Effector memory CD8-positive, alpha-beta T cell (primary cell): ENCODE measurements at regions not wholly inside any gene's neighbourhood (a gene's known extent, or its start where the extent isn't known, plus 50 kb on each side); places are given as distances from the start of the nearest gene placed in this dataset.

Source experiments
- ATAC-seq: fragments of 150-1000 bp; cut with Tn5 transposase; replicated peaks from 2 replicates; pipeline ENCODE4 v1.10.0; 2021; ENCODE audit warnings: mild to moderate bottlenecking, moderate library complexity
- DNase-seq, 3 experiments: peaks; one replicate each; pipeline ENCODE4 v3.0.0; 2021
- H3K27ac Mint-ChIP-seq, 2 donors: one replicate each; pipeline ENCODE4 v1.8.0; 2022; ENCODE audit warnings: mild to moderate bottlenecking in 2 of 2, mixed read lengths in 2 of 2, moderate library complexity in 2 of 2
- H3K27me3 Mint-ChIP-seq, 2 donors: one replicate each; pipeline ENCODE4 v1.8.0; 2022; ENCODE audit warnings: mixed read lengths in 2 of 2
- H3K36me3 Mint-ChIP-seq: one replicate; pipeline ENCODE4 v1.8.0; 2022; ENCODE audit warnings: mild to moderate bottlenecking, moderate library complexity, mixed read lengths; ENCODE audit not compliant: insufficient read depth
- H3K4me1 Mint-ChIP-seq, 2 donors: one replicate each; pipeline ENCODE4 v1.8.0; 2022; ENCODE audit warnings: low read depth in 2 of 2, mixed read lengths in 2 of 2
- H3K4me3 Mint-ChIP-seq, 2 donors: one replicate each; pipeline ENCODE4 v1.8.0; 2022; ENCODE audit warnings: mild to moderate bottlenecking in 2 of 2, mixed read lengths in 2 of 2, moderate library complexity in 2 of 2
- H3K9me3 Mint-ChIP-seq, 2 donors: one replicate each; pipeline ENCODE4 v1.8.0; 2022; ENCODE audit warnings: mixed read lengths in 2 of 2

GRCh38 chr2:65688141-65688886 lies 255.9 kb upstream of the SPRED2 start:
- Mint-ChIP-seq H3K4me3 (no peak overlapping the region), H3K4me1 (no peaks in the 10 kb centered on the region), H3K9me3 (no peaks in the 10 kb centered on the region), H3K36me3 (no peaks in the 10 kb centered on the region), H3K27me3 (peaks cover 26 to 46% of the 10 kb centered on the region in 2 donors), H3K27ac (no peak overlapping the region)
- no peak for DNase-seq
- no peak for ATAC-seq

DNA sequence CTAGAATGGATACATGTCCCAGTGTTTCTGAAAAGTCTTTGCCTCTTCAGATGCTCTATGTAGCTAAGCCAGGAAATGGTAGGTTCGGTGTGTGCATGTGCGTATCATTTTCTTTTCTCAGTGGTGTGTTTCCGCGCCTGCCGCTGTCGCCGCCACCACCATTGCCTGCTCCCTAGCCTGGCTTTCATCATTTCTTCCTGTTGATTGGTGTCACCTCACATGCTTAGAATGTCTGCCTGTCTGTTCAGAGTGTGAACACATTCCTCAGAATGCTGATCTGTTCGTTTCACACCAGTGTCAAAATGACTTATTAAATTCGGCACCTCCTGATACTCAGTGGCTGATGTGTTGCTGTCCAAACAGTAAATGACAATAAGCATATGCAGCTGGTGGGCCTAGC lies 255.2 kb upstream of the SPRED2 start:
- H3K9me3 Mint-ChIP-seq: no peaks in the 10 kb centered on the region
- no peak overlapping the region for H3K4me3 Mint-ChIP-seq
- no peaks in the 10 kb centered on the region for H3K36me3 Mint-ChIP-seq
- ATAC-seq (no peak), DNase-seq (no peak)
- no peak overlapping the region for H3K27ac Mint-ChIP-seq
- no peaks in the 10 kb centered on the region for H3K4me1 Mint-ChIP-seq
- H3K27me3 Mint-ChIP-seq: peaks cover 21 to 39% of the 10 kb centered on the region in 2 donors

- no peaks in the 10 kb centered on the region for H3K9me3 Mint-ChIP-seq
- no peaks in the 10 kb centered on the region for H3K36me3 Mint-ChIP-seq
- no peak overlapping the region for H3K27ac Mint-ChIP-seq
- no peaks in the 10 kb centered on the region for H3K4me1 Mint-ChIP-seq
- ATAC-seq (no peak), DNase-seq (no peak)
- H3K4me3 Mint-ChIP-seq: no peak overlapping the region
- H3K27me3 Mint-ChIP-seq: peaks cover 17 to 39% of the 10 kb centered on the region in 2 donors
These were observed 254.6 kb upstream of the SPRED2 start for GRCh38 chr2:65686928-65687521.

GRCh38 chr2:65681503-65681902 lies 249.1 kb upstream of the SPRED2 start:
- no peak for DNase-seq
- no peaks in the 10 kb centered on the region for H3K36me3 Mint-ChIP-seq
- no peak for ATAC-seq
- H3K9me3 Mint-ChIP-seq: no peaks in the 10 kb centered on the region
- no peak overlapping the region for H3K4me3 Mint-ChIP-seq
- peaks cover 27 to 28% of the 10 kb centered on the region in 2 donors for H3K27me3 Mint-ChIP-seq
- H3K27ac Mint-ChIP-seq: no peak overlapping the region
- no peaks in the 10 kb centered on the region for H3K4me1 Mint-ChIP-seq

DNA sequence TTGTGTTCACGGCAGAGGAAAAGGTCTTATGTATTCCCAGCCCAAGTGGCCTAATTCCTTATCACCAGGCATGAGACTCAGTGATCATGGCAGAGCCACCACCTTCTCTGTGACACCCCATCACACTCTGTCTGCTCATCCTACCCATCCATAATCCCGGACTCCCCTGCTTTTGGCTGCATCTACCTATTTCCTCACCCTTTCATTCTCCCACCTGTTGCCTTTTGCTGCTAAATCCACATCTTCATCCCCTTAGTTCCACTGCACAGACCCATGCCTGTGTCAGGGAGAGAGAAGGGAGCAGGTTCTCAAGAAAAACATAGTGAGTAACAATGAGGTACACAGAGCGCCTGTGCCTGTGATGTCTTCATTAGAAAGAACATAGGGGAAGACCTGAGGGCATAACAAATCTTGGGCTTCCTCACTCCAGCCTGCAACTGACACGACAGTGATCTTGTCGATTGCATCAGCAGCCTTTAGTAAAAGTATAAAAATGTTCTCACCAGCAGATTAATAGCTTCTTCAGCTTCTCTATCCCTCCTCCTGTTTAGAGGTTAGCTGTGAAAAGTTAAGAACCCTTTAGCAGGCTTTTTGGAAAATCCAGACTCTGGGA lies 246.5 kb upstream of the SPRED2 start:
- Mint-ChIP-seq H3K4me3 (no peak overlapping the region), H3K27me3 (peaks cover 43 to 45% of the 10 kb centered on the region in 2 donors), H3K9me3 (peaks cover 0 to 4% of the 10 kb centered on the region in 2 donors), H3K4me1 (no peaks in the 10 kb centered on the region), H3K27ac (no peak overlapping the region), H3K36me3 (no peaks in the 10 kb centered on the region)
- ATAC-seq: no peak
- DNase-seq: no peak

DNA sequence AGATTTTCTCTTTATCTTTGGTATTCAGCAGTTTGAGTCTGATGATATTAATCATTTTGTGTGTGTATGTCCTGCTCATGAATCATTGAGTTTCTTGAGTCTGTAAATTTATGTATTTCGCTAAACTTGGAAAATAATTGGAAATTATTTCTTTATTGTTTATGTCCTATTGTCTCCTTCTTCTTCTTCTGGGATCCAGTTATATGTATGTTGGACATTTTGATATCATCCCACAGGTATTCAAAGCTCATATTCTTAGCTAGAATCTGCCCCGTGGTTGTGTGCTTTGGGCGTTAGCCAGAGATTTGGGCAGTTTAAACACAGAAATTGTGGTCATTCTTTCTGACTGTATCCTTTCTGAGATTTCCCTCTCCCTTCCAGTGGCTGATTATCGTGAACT lies 243.0 kb upstream of the SPRED2 start:
- Mint-ChIP-seq H3K4me1 (no peaks in the 10 kb centered on the region), H3K27ac (no peak overlapping the region), H3K4me3 (no peak overlapping the region), H3K9me3 (peaks cover 0 to 4% of the 10 kb centered on the region in 2 donors), H3K27me3 (peaks cover 32 to 41% of the 10 kb centered on the region in 2 donors), H3K36me3 (no peaks in the 10 kb centered on the region)
- ATAC-seq: no peak
- no peak for DNase-seq

GRCh38 chr2:65671670-65672242 lies 239.4 kb upstream of the SPRED2 start:
- no peak overlapping the region for H3K27ac Mint-ChIP-seq
- H3K27me3 Mint-ChIP-seq: peaks cover 15 to 24% of the 10 kb centered on the region in 2 donors
- no peak for ATAC-seq
- H3K9me3 Mint-ChIP-seq: peaks cover 6 to 11% of the 10 kb centered on the region in 2 donors
- H3K36me3 Mint-ChIP-seq: no peaks in the 10 kb centered on the region
- DNase-seq: no peak
- no peaks in the 10 kb centered on the region for H3K4me1 Mint-ChIP-seq
- no peak overlapping the region for H3K4me3 Mint-ChIP-seq

DNA sequence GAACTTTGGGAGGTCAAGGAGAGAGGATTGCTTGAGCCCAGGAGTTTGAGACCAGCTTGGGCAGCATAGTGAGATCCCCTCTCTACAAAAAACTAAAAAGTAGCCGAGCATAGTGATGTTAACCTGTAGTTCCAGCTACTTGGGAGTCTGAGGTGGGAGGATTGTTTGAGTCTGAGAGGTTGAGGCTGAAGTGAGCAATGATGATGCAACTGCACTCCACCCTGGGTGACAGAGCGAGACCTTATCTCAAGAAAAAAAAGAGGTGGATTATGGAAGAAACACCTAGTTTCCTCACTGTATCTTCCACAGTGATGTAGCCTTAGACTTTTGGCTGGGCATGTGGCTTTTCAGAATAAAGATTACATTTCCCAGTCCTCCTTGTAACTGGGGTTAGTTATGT lies 237.2 kb upstream of the SPRED2 start:
- Mint-ChIP-seq H3K4me1 (no peaks in the 10 kb centered on the region), H3K4me3 (no peak overlapping the region), H3K27me3 (peaks cover 12 to 13% of the 10 kb centered on the region in 2 donors), H3K9me3 (peaks cover 6 to 7% of the 10 kb centered on the region in 2 donors), H3K36me3 (no peaks in the 10 kb centered on the region), H3K27ac (no peak overlapping the region)
- ATAC-seq (no peak), DNase-seq (no peak)

GRCh38 chr2:65668744-65669143 lies 236.3 kb upstream of the SPRED2 start:
- H3K36me3 Mint-ChIP-seq: no peaks in the 10 kb centered on the region

GRCh38 chr2:65666156-65666725 lies 233.8 kb upstream of the SPRED2 start:
- Mint-ChIP-seq H3K4me3 (no peak overlapping the region), H3K9me3 (peaks cover 6 to 7% of the 10 kb centered on the region in 2 donors), H3K4me1 (no peaks in the 10 kb centered on the region), H3K27me3 (peaks cover 20 to 33% of the 10 kb centered on the region in 2 donors), H3K36me3 (no peaks in the 10 kb centered on the region), H3K27ac (no peak overlapping the region)
- no peak for ATAC-seq
- no peak for DNase-seq

More at GRCh38 chr2:65668744-65669143, 236.3 kb upstream of the SPRED2 start:
- H3K9me3 Mint-ChIP-seq: peaks cover 6 to 7% of the 10 kb centered on the region in 2 donors
- H3K27me3 Mint-ChIP-seq: peaks cover 6 to 20% of the 10 kb centered on the region in 2 donors
- no peak for ATAC-seq
- H3K4me1 Mint-ChIP-seq: no peaks in the 10 kb centered on the region
- no peak for DNase-seq
- H3K27ac Mint-ChIP-seq: no peak overlapping the region
- no peak overlapping the region for H3K4me3 Mint-ChIP-seq

- Mint-ChIP-seq H3K27ac (no peak overlapping the region), H3K36me3 (no peaks in the 10 kb centered on the region), H3K27me3 (peaks cover 15 to 33% of the 10 kb centered on the region in 2 donors), H3K9me3 (peaks cover 6 to 7% of the 10 kb centered on the region in 2 donors), H3K4me1 (no peaks in the 10 kb centered on the region), H3K4me3 (no peak overlapping the region)
- ATAC-seq: no peak
- DNase-seq: no peak
These were observed 232.5 kb upstream of the SPRED2 start for GRCh38 chr2:65664931-65665330.

DNA sequence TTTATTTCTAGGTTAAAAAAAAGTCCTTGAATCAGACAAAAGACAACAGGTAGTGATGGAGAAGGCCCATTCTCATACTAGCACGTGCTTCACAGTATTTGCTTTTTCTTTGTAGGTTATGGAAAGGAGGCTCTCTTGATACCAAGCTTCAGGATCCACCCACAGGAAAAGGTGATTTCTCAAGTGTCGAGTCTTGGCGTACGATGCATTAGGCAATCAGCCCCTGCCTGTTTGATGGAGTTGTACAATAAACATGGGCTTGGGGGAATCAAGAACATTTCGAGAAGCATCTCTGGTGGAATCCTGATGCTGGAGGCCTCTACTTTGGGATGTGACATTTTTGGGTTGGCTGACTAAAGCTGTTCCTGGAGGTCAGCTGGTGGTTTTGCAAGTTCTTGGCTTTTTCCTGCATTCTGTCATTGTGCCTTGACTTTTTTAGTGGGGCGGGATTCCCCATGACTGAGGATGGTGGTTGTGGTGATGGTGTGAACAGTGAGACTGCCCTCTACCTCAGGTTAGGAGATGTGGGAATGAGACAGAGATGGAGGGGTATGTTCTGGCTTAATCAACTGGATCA lies 231.5 kb upstream of the SPRED2 start:
- H3K4me1 Mint-ChIP-seq: no peaks in the 10 kb centered on the region
- peaks cover 4 to 6% of the 10 kb centered on the region in 2 donors for H3K9me3 Mint-ChIP-seq
- no peak for DNase-seq
- H3K36me3 Mint-ChIP-seq: no peaks in the 10 kb centered on the region
- H3K4me3 Mint-ChIP-seq: no peak overlapping the region
- H3K27me3 Mint-ChIP-seq: peaks cover 15 to 33% of the 10 kb centered on the region in 2 donors
- H3K27ac Mint-ChIP-seq: no peak overlapping the region
- ATAC-seq: no peak
